Head of caudate nucleus (tissue), 42 donors: ENCODE measurements at regions not wholly inside any gene's neighbourhood (a gene's known extent, or its start where the extent isn't known, plus 50 kb on each side); places are given as distances from the start of the nearest gene placed in this dataset.
A peak's percentile ranks its signal among the peaks of the same experiment; 100 is the strongest.
"Not testable (repeated sequence)": the region's sequence is repeated elsewhere in the genome, so short reads cannot be mapped to it uniquely, and the experiment has no call there.

Experiments
- DNase-seq, 42 donors: peaks; one replicate each; pipeline versions ENCODE4 v3.0.0 to v3.0.0-alpha.2; 2020 to 2021; ENCODE audit warnings: mixed read lengths in 7 of 42
- intact Hi-C: fragments of 100-400 bp; cut with DNase I; formaldehyde crosslinking; loops from one replicate; pipeline ENCODE4 v1.15.0; 2022

- intact Hi-C loops = no loop called here
- DNase-seq = no peak
Observed at GRCh38 chr11:49442669-49443068, 234.3 kb upstream of the FOLH1 start.

GRCh38 chr11:49439901-49440300, 231.5 kb upstream of the FOLH1 start:
- intact Hi-C loops, DNase-seq: not testable (repeated sequence)

GRCh38 chr11:49434308-49434707, 225.9 kb upstream of the FOLH1 start:
- intact Hi-C loops, DNase-seq: not testable (repeated sequence)

GRCh38 chr11:49432242-49432848, 223.9 kb upstream of the FOLH1 start:
- DNase-seq = no peak
- intact Hi-C loops = no loop called here

- DNase-seq = peak in 3 of 42 donors; percentile 12 to 24 (median 12)
- intact Hi-C loops = no loop called here
Observed at GRCh38 chr11:49424136-49424535, 215.7 kb upstream of the FOLH1 start.

GRCh38 chr11:49418877-49419276, 210.5 kb upstream of the FOLH1 start:
- DNase-seq, intact Hi-C loops: not testable (repeated sequence)

- DNase-seq = no peak
- intact Hi-C loops = no loop called here
Observed at GRCh38 chr11:49405743-49406142, 197.3 kb upstream of the FOLH1 start.

GRCh38 chr11:49395789-49396188, 187.4 kb upstream of the FOLH1 start:
- DNase-seq, intact Hi-C loops: not testable (repeated sequence)

- DNase-seq, intact Hi-C loops: not testable (repeated sequence)
Observed at GRCh38 chr11:49390362-49390761, 182.0 kb upstream of the FOLH1 start.

GRCh38 chr11:49389149-49389548, 180.7 kb upstream of the FOLH1 start:
- intact Hi-C loops, DNase-seq: not testable (repeated sequence)

GRCh38 chr11:49384371-49384770, 176.0 kb upstream of the FOLH1 start:
- DNase-seq, intact Hi-C loops: not testable (repeated sequence)

- no peak for DNase-seq
- intact Hi-C loops = no loop called here
Observed at GRCh38 chr11:49377978-49378377, 169.6 kb upstream of the FOLH1 start.

- DNase-seq, intact Hi-C loops: not testable (repeated sequence)
Observed at GRCh38 chr11:49373866-49374265, 165.5 kb upstream of the FOLH1 start.

GRCh38 chr11:49373385-49373784, 165.0 kb upstream of the FOLH1 start:
- intact Hi-C loops, DNase-seq: not testable (repeated sequence)

GRCh38 chr11:49372137-49372536, 163.7 kb upstream of the FOLH1 start:
- DNase-seq = peak in 1 of 42 donors; percentile 15
- intact Hi-C loops = not testable (repeated sequence)

GRCh38 chr11:49368556-49368955, 160.2 kb upstream of the FOLH1 start:
- DNase-seq, intact Hi-C loops: not testable (repeated sequence)

GRCh38 chr11:49365375-49365774, 157.0 kb upstream of the FOLH1 start:
- DNase-seq, intact Hi-C loops: not testable (repeated sequence)

- DNase-seq, intact Hi-C loops: not testable (repeated sequence)
Observed at GRCh38 chr11:49362994-49363393, 154.6 kb upstream of the FOLH1 start.

- intact Hi-C loops = not testable (repeated sequence)
Observed at GRCh38 chr11:49354536-49354935, 146.1 kb upstream of the FOLH1 start.

GRCh38 chr11:49352868-49353267, 144.5 kb upstream of the FOLH1 start:
- intact Hi-C loops = not testable (repeated sequence)

More at GRCh38 chr11:49354536-49354935, 146.1 kb upstream of the FOLH1 start:
- not testable (repeated sequence) for DNase-seq

GRCh38 chr11:49346627-49347026, 138.2 kb upstream of the FOLH1 start:
- DNase-seq, intact Hi-C loops: not testable (repeated sequence)

More at GRCh38 chr11:49352868-49353267, 144.5 kb upstream of the FOLH1 start:
- DNase-seq = not testable (repeated sequence)
